ENCODE measurements at regions not wholly inside any gene's neighbourhood (a gene's known extent, or its start where the extent isn't known, plus 50 kb on each side); places are given as distances from the start of the nearest gene placed in this dataset.

GRCh38 chr15:31151301-31152233, 50.0 kb upstream of the TRPM1 start:
- Histone ChIP-seq H3K27ac (no peak overlapping the region), H3K36me3 (no peaks in the 10 kb centered on the region), H3K4me3 (no peak overlapping the region), H3K4me1 (replicated peaks) (no peaks in the 10 kb centered on the region), H3K9me3 (replicated peaks) (no peaks in the 10 kb centered on the region), H3K27me3 (replicated peaks) (peaks cover 5% of the 10 kb centered on the region; the same call in 1 of the 2 replicates)
- DNase-seq (ENCODE audit: low read depth in 1 of 2, low spot score in 2 of 2) = no peak

GRCh38 chr15:31153531-31153930, 52.0 kb upstream of the TRPM1 start:
- Histone ChIP-seq H3K4me1 (replicated peaks) (no peaks in the 10 kb centered on the region), H3K27ac (no peak overlapping the region), H3K4me3 (no peak overlapping the region), H3K36me3 (no peaks in the 10 kb centered on the region), H3K27me3 (replicated peaks) (peaks cover 5% of the 10 kb centered on the region; the same call in 1 of the 2 replicates), H3K9me3 (replicated peaks) (no peaks in the 10 kb centered on the region)
- DNase-seq (ENCODE audit: low read depth in 1 of 2, low spot score in 2 of 2) = no peak

GRCh38 chr15:31155151-31155550, 53.6 kb upstream of the TRPM1 start:
- DNase-seq (ENCODE audit: low read depth in 1 of 2, low spot score in 2 of 2) = no peak
- H3K4me1 ChIP-seq (replicated peaks) = no peaks in the 10 kb centered on the region
- H3K9me3 ChIP-seq (replicated peaks) = no peaks in the 10 kb centered on the region
- H3K27ac ChIP-seq = no peak overlapping the region
- no peak overlapping the region for H3K4me3 ChIP-seq
- peaks cover 5% of the 10 kb centered on the region; the same call in 1 of the 2 replicates for H3K27me3 ChIP-seq (replicated peaks)
- H3K36me3 ChIP-seq = no peaks in the 10 kb centered on the region

- Histone ChIP-seq H3K9me3 (replicated peaks) (no peaks in the 10 kb centered on the region), H3K4me1 (replicated peaks) (no peaks in the 10 kb centered on the region), H3K27me3 (replicated peaks) (peaks cover 5% of the 10 kb centered on the region; the same call in 1 of the 2 replicates), H3K36me3 (no peaks in the 10 kb centered on the region), H3K4me3 (no peak overlapping the region), H3K27ac (no peak overlapping the region)
- no peak for DNase-seq (ENCODE audit: low read depth in 1 of 2, low spot score in 2 of 2)
These were observed 54.7 kb upstream of the TRPM1 start for GRCh38 chr15:31156226-31156625.

- Histone ChIP-seq H3K36me3 (no peaks in the 10 kb centered on the region), H3K9me3 (replicated peaks) (no peaks in the 10 kb centered on the region), H3K27me3 (replicated peaks) (peaks cover 5% of the 10 kb centered on the region; the same call in 1 of the 2 replicates), H3K27ac (no peak overlapping the region), H3K4me1 (replicated peaks) (no peaks in the 10 kb centered on the region), H3K4me3 (no peak overlapping the region)
- DNase-seq (ENCODE audit: low read depth in 1 of 2, low spot score in 2 of 2) = no peak
These were observed 55.3 kb upstream of the TRPM1 start for GRCh38 chr15:31156808-31157207.

- H3K4me1 ChIP-seq (replicated peaks) = no peaks in the 10 kb centered on the region
- H3K36me3 ChIP-seq = no peaks in the 10 kb centered on the region
- no peak overlapping the region for H3K4me3 ChIP-seq
- H3K27ac ChIP-seq = no peak overlapping the region
- no peak for DNase-seq (ENCODE audit: low read depth in 1 of 2, low spot score in 2 of 2)
- H3K27me3 ChIP-seq (replicated peaks) = peaks cover 5% of the 10 kb centered on the region; the same call in 1 of the 2 replicates
- H3K9me3 ChIP-seq (replicated peaks) = no peaks in the 10 kb centered on the region
These were observed 56.1 kb upstream of the TRPM1 start for GRCh38 chr15:31157644-31158069.

- H3K27me3 ChIP-seq (replicated peaks) = peaks cover 5% of the 10 kb centered on the region; the same call in 1 of the 2 replicates
- H3K4me1 ChIP-seq (replicated peaks) = no peaks in the 10 kb centered on the region
- no peaks in the 10 kb centered on the region for H3K36me3 ChIP-seq
- no peak for DNase-seq (ENCODE audit: low read depth in 1 of 2, low spot score in 2 of 2)
- H3K9me3 ChIP-seq (replicated peaks) = no peaks in the 10 kb centered on the region
- H3K4me3 ChIP-seq = no peak overlapping the region
- H3K27ac ChIP-seq = no peak overlapping the region
These were observed 57.5 kb upstream of the TRPM1 start for GRCh38 chr15:31158858-31159569.

- Histone ChIP-seq H3K27ac (no peak overlapping the region), H3K36me3 (no peaks in the 10 kb centered on the region), H3K27me3 (replicated peaks) (peaks cover 5% of the 10 kb centered on the region; the same call in 1 of the 2 replicates), H3K9me3 (replicated peaks) (no peaks in the 10 kb centered on the region), H3K4me3 (no peak overlapping the region), H3K4me1 (replicated peaks) (no peaks in the 10 kb centered on the region)
- no peak for DNase-seq (ENCODE audit: low read depth in 1 of 2, low spot score in 2 of 2)
These were observed 58.3 kb upstream of the TRPM1 start for GRCh38 chr15:31159837-31160236.

GRCh38 chr15:31160297-31160696, 58.8 kb upstream of the TRPM1 start:
- H3K36me3 ChIP-seq = no peaks in the 10 kb centered on the region
- H3K4me3 ChIP-seq = no peak overlapping the region
- no peak overlapping the region for H3K27ac ChIP-seq
- no peaks in the 10 kb centered on the region for H3K4me1 ChIP-seq (replicated peaks)
- DNase-seq (ENCODE audit: low read depth in 1 of 2, low spot score in 2 of 2) = no peak
- H3K9me3 ChIP-seq (replicated peaks) = no peaks in the 10 kb centered on the region
- no peaks in the 10 kb centered on the region; the same call in 1 of the 2 replicates for H3K27me3 ChIP-seq (replicated peaks)

GRCh38 chr15:31160740-31161495, 59.4 kb upstream of the TRPM1 start:
- no peaks in the 10 kb centered on the region for H3K9me3 ChIP-seq (replicated peaks)
- no peaks in the 10 kb centered on the region for H3K4me1 ChIP-seq (replicated peaks)
- no peak overlapping the region for H3K27ac ChIP-seq
- H3K27me3 ChIP-seq (replicated peaks) = no peaks in the 10 kb centered on the region; the same call in 1 of the 2 replicates
- H3K4me3 ChIP-seq = no peak overlapping the region
- DNase-seq (ENCODE audit: low read depth in 1 of 2, low spot score in 2 of 2) = no peak
- no peaks in the 10 kb centered on the region for H3K36me3 ChIP-seq

- H3K27ac ChIP-seq = no peak overlapping the region
- no peaks in the 10 kb centered on the region for H3K36me3 ChIP-seq
- no peak overlapping the region for H3K4me3 ChIP-seq
- H3K4me1 ChIP-seq (replicated peaks) = no peaks in the 10 kb centered on the region
- H3K27me3 ChIP-seq (replicated peaks) = no peaks in the 10 kb centered on the region; the same call in 1 of the 2 replicates
- H3K9me3 ChIP-seq (replicated peaks) = no peaks in the 10 kb centered on the region
- DNase-seq (ENCODE audit: low read depth in 1 of 2, low spot score in 2 of 2) = no peak
These were observed 60.4 kb upstream of the TRPM1 start for GRCh38 chr15:31161951-31162350.

GRCh38 chr15:31162721-31163510, 61.4 kb upstream of the TRPM1 start:
- no peak overlapping the region for H3K4me3 ChIP-seq
- no peaks in the 10 kb centered on the region for H3K36me3 ChIP-seq
- no peak overlapping the region for H3K27ac ChIP-seq
- H3K9me3 ChIP-seq (replicated peaks) = no peaks in the 10 kb centered on the region
- H3K4me1 ChIP-seq (replicated peaks) = no peaks in the 10 kb centered on the region
- no peak for DNase-seq (ENCODE audit: low read depth in 1 of 2, low spot score in 2 of 2)
- H3K27me3 ChIP-seq (replicated peaks) = no peaks in the 10 kb centered on the region

Measured in SJSA1 (cell line).